Fibroblast of peridontal ligament (primary cell): ENCODE measurements at regions not wholly inside any gene's neighbourhood (a gene's known extent, or its start where the extent isn't known, plus 50 kb on each side); places are given as distances from the start of the nearest gene placed in this dataset.
"Not testable (repeated sequence)": the region's sequence is repeated elsewhere in the genome, so short reads cannot be mapped to it uniquely, and the experiment has no call there.

Experiments used
- DNase-seq: peaks from one replicate; pipeline ENCODE4 v3.0.0-alpha.2; 2010; ENCODE audit errors: extremely low read depth

DNA sequence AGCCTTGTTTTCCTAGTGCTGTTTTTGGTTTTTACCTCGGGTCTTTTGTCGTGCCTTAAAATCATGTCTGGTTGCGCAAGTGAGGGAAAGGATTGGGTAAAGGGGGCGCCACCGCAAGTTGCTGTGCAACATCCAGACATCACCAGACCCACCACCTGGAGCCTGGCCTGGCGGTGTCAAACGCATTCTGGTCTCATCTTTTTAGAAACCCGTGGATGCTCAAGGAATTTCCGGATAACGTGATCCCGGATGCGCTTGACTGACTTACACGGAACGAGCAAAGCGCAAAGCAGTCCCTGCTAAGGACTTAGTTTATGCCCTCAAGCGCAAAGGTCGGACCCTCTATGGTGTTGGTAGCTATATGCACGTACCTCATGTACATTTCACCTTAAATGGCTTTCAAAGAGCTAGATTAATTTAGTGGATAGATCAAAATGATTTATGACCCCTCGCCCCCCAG lies 105.2 kb downstream of the OR2B2 start:
- peak; percentile 59 for DNase-seq

DNA sequence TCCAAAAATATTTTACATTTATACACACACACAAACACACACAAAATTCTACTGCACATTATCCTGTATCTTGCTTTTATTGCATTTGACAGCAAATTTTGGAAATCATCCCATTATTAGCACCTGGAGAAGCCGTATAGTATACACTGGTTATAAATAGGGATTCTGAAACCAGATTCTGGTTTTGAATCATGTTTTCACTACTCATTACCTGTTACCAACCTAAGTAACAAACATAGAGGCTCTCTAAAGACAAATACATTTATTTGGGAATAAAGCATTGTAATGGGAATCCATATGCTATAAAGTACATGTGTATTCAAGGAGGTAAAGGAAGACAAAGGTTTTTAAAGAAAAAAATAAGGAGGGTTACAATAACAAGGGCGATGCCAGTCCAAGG lies 106.8 kb downstream of the OR2B2 start:
- no peak for DNase-seq

DNA sequence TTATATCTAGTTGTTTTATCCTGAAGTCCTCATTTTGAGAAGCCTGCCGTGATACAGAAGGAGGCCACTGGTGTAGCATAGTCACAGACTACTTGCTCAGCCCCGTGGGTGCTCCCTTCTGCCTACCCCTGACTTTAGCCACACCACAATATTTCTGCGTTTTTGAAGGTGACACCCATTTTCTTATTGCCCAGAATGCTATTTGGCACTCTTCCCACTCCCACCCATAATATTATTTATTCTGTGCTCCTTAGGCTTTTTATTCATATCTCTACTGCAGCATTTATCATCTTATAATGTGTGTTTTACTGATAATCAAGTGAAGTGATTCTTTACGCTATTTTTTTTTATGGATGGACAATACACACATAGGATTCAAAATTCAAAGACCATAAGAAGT lies 107.3 kb downstream of the OR2B2 start:
- DNase-seq: no peak

DNA sequence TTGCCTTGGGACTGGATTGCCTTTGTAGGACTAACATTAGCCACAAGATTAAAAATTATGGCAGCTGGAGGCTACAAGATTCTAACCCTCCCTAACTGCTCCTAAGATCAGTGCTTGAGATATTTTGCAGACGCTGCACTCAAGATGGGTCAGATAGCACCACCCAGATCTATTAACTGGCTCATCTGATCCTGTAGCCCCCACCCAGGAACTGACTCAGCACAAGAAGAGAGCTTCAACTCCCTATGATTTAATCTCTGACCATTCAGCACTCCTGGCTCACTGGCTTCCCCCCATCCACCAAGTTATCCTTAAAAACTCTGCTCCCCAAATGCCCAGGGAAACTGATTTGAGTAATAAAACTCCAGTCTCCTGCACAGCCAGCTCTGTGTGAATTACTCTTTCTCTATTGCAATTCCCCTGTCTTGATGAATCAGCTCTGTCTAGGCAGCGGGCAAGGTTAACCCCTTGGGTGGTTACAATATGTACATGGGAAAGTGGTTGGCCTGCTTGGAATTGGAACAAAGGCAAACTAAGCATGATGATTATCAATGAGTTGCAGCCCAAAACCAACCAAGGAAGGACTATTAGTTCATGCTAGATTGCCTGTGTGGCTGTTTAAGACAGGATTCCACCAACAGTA lies 111.3 kb downstream of the OR2B2 start:
- DNase-seq: peak; percentile 34

DNA sequence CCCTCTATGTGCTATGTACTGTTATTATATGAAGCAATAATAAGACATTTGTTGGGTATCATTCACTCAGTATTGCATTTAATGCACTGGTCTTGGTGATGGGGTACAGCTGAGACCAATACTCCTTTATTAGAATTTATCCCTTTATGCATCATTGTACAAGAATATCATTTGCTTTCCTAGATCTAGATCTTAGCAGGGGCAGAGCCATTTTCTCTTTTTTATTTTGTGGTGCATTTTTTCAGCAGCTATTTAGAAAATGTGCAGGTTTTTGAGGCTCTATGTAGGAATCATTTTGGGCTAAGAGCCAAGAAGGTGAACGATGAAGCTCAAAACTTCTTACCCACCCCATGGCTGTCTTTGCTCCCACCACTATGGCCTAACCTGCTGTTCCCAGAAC lies 114.2 kb downstream of the OR2B2 start:
- no peak for DNase-seq

DNA sequence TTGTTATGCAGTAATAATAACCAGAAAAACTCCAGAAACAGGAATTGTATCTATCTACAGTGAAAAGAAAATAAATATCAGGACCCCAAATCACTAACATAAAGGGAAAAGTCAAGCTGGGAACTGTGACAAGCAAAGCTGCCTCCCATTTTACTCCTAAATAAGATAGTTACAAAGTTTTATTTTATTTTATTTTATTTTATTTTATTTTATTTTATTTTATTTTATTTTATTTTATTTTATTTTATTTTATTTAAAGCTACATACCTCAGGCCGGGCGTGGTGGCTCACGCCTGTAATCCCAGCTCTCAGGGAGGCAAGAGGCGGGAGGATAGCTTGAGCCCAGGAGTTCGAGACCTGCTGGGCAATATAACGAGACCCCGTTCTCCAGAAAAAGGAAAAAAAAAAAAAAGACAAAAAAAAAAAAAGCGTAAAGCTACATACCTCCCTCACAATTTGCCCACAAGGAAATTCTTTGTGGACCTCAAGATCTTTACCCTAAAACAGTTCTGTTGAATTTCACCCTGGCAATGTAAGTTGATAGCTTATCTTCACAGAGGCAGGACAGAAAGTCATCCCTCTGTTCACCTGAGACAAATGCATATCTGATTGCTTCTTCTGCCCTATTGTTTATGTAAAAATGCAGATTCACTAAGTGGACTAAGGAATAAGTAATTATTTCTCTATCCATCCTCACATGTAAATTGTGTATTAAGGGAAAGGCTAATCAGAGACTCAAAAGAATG lies 115.3 kb downstream of the OR2B2 start:
- DNase-seq: not testable (repeated sequence)

DNA sequence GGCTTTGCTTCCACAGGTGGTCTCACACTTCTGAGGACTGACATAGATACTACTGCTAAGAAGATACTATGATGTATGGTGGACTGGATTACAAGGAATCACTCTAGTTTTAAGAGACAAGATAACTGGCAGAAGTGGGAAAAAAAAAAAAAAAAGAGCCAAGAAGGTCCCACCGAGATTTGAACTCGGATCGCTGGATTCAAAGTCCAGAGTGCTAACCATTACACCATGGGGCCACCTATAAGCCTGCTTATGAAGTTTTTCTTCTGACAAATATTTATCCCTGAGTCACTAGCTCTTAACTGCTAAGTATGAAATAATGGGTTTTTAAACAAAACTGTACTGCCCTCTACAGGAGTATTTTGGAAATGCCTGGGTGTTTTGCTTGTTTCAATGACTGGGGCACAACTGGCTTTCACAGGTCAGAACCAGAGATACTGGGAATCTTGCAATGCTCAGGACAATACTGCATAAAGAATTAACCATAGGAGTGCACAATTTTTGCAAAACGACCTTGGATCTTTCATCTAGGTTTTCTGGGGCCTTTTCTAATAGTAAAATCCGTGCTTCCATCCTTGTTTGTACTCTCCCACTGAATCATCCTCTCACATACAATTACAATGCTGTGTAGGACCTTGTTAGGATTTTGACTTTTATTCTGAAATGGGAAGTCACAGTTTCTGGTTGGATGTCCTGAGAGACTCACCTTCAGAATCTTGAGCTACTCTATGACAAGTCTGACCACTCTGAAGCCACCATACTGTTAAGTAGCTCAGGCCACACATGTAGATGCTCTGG lies 116.3 kb downstream of the OR2B2 start:
- peak; percentile 98 for DNase-seq

DNA sequence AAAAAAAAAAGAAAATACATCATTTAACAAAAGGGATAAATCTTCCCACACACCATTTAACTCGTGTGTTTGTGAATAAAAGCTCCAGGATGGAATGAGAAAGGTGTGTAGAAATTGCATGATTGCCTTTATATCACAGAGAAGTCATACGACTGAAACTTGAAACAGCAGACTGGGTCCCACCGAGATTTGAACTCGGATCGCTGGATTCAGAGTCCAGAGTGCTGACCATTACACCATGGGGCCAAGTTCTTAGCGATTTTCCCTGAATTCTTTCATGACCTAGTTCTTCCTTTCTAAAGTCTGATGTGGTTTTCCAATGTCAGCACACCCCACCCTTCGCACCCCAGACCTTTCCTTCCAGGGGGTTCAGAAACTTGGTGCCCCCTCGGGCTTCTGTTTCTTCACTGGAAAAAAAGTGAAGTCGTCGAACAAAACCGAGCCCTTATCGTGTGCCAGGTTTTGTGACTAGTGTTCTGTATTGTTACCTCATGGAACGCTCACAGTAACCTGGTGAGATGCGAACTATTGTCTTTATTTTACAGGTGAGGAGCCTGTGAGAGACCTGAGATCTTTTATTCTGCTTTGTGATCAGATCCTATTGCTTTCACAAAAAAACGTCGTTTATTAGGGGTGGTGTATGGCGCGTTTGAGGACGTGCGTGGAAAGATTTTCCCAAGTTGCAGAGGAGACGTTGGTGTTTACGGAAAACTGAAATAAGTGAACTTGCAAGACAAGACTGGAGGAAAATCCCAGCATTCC lies 120.8 kb downstream of the OR2B2 start:
- peak; percentile 89 for DNase-seq

DNA sequence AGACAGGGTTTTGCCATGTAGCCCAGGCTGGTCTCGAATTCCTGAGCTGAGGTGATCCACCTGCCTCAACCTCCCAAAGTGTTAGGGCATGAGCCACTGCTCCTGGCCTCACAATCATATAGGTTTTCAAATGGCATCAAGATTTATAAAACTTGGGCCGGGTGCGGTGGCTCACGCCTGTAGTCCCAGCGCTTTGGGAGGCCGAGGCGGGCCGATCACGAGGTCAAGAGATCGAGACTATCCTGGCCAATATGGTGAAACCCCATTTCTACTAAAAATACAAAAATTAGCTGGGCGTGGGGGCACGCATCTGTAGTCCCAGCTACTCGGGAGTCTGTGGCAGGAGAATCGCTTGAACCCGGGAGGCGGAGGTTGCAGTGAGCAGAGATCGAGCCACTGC lies 123.8 kb downstream of the OR2B2 start:
- DNase-seq: not testable (repeated sequence)

DNA sequence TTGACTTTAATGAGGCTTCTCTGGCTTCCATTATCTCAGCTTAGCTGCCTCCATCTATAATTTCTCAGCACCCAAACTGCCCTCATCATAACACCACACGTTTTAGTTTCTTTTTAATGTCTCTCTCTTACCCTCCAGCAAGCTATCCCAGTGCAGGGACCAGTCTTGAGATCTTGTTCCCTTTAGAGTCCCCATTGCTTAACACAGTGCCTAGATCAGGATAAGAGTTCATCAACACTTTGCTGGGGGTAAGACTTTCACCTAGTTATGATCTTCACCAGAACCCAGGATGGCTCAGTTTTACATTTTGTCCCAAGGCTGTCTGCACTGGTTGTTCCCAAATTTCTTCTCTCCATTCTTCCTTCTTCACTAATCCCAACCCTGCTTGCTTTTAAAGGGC lies 126.1 kb downstream of the OR2B2 start:
- DNase-seq: no peak

DNA sequence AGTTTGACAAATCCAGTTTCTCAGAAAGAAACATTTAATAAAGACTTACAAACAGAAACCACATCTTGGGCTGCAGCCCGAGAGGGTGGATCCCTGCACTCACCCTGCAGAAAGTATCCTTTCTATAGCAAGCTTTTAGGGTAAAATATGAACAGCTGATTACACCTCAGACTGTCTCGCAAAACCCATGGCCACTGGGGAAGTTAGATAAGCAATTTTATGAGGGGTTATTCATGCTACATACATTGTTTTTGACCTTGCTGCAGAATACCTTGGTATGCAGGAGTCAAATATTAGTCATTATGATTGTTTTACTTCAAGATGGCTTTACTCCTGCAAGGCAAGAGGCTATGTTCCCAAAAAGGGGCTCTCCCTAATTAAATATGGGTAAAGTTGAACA lies 126.9 kb downstream of the OR2B2 start:
- no peak for DNase-seq

DNA sequence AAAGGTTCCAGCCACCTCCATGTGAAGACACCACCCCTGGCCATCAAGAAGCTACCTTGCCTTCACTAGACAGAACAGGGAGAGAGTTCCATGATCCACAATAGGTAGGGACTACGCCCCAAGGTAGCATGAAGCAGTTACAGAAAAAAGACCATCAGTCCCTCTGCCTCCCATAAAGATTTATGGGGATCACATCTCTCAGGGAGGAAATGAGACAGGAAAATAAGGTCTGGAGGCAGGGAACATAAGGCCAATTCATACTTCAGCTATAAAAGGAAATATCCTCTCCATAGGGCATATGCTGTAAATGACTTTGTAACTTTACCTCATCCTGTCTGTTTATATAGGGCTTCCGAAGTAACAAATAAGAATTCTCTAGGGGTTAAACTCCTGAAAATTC lies 129.4 kb downstream of the OR2B2 start:
- no peak for DNase-seq

DNA sequence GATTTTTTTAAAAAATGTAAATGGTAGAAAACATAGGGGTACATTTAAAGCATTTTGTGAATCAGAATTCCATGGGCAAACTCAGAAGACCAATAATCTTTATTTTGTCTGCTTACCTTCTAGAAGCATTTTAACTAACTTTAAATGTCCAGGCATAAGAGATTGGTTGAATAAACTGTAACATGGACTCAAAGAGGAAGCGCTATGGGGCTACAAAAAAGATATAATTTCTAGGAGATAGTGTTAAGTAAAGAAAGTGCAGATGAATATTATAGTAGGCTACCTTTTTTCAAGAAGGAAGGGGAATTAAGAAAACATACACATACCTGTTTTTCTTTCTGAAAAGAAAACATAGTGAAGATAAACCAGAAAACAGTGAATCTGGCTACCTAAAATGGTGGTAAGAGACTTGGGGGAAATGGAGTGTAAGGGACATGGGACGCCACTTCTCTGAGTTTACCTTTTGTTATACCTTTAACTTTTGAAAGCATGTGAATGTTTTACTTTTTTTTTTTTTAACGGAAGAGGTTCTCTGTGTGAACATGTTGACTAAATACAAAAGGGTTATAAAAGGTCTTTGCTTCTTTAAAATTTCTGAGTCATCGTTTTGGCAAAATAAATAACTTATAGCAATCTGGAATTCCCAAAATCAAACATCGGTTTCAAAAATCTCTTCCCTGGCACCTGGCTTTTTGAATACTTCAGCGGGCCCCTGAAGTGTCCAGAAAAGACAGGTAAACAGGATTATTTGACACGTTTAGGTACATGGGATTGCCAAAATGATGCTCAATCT lies 133.4 kb downstream of the OR2B2 start:
- no peak for DNase-seq

DNA sequence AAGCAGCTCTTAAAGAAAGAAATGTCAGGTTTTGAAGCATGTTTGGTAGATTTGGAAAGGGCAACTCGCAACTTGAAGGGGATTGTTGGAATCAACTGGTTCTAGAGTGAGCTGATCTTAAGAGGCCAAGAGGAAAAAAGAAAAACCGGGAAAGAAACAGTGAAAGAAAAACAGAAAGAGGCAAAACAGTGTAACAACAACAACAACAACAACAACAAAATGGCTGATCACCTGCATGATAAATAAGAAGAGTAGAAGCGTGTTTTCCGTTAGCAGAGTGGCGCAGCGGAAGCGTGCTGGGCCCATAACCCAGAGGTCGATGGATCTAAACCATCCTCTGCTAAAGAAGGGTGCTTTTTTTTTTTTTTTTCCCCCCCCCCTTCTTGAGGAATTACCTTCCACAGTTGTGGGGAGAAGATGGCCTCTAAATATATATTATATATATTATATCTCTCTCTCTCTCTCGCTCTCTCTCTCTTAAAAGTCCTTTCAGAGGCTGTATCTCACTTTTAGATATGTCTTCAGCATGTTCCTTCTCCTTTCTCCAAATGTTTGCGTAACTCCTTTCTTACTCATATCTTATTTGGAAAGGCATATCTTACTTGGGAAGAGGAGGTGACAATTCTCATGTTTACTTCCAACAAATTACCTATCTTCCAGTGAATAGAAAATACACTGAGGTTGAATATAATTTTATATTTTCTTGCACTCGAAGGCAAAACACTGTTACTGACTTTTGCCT lies 134.4 kb downstream of the OR2B2 start:
- DNase-seq: no peak

DNA sequence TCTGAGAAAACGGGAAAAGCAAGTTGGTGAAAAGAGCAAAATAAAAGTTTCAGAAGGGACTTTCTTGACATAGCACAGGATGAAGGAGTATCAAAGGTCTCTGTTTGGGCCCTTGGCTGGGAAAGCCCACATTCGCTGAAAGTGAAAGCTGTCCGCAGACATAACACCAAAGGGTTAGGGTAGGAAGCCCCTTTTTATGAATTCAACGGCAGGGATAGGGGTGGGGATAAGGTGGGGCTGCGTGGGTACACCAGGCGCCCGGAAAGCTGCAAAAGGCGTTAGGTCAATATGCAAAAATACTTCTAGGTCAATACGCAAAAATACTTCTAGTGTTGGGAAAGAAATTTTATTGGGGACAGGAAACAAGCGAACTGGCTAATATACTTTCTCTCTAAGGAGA lies 135.1 kb downstream of the OR2B2 start:
- DNase-seq: no peak

DNA sequence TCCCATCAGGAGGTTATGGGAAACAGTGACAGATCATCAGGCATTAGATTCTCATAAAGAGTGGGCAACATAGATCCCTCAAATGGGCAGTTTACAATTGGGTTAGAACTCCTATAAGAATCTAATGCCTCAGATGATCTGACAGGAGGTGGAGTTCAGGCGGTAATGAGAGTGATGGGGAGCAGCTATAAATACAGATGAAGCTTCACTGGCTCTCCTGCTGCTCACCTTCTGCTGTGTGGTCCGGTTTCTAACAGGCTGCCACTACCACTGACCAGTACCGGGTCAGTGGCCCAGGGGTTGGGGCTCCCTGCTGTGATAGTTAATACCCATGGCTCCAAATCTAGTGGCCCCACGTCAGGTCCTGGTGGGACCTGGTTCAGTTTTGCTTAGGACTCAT lies 135.7 kb downstream of the OR2B2 start:
- DNase-seq: no peak

DNA sequence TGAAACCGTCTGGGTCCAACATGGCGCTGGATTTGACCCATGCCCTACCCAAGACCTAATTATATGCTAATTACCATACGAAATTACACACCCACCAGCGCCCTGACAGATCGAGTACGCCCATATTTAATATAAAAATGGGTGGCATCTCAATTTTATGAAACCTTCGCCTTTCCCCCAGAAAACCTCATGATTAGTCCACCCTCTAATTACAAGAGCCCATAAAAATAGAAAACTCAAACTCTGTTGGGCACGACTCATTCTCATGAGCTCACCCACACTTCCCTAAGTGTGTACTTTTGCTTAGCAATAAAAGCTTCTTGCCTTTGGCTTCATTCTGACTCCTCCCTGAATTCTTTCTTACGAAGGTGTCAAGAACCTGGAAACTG lies 136.4 kb downstream of the OR2B2 start:
- no peak for DNase-seq

DNA sequence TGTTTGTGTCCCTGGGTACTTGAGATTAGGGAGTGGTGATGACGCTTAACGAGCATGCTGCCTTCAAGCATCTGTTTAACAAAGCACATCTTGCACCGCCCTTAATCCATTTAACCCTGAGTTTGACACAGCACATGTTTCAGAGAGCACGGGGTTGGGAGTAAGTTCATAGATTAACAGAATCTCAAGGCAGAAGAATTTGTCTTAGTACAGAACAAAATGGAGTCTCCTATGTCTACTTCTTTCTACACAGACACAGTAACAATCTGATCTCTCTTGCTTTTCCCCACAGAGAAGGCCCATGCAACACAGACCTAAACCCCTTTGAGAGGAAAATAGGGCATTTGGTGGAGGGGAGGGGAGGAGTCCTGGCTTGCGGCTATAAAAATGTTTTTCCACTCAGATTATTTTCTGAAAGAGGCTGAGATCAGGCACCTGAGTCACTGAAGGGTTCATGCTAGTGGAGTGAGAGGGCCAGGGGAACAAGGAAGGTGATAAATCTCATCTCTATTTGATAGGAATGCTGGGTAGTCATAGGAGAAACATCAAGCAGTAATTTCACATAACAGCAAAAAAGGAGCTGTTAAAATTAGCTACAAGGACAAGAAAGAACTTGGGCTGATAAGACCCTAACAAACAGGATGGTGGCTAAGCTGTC lies 136.9 kb downstream of the OR2B2 start:
- DNase-seq: not testable (repeated sequence)

DNA sequence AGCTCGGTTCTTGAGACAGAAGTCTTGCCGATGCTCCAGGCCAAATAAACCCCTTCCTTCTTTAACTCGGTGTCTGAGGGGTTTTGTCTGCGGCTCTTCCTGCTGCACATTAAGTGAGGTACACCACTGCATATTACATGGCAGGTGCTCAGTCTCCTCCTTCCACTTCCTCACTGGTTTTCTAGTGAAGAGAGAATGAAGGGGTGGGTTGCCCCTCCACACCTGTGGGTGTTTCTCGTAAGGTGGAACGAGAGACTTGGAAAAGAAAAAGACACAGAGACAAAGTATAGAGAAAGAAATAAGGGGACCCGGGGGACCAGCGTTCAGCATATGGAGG lies 138.0 kb downstream of the OR2B2 start:
- not testable (repeated sequence) for DNase-seq
